ENCODE measurements at regions not wholly inside any gene's neighbourhood (a gene's known extent, or its start where the extent isn't known, plus 50 kb on each side); places are given as distances from the start of the nearest gene placed in this dataset.

- no peak for DNase-seq (ENCODE audit: low spot score)
Measured at GRCh38 chr13:33467556-33467955, 182.0 kb upstream of the STARD13 start.

DNA sequence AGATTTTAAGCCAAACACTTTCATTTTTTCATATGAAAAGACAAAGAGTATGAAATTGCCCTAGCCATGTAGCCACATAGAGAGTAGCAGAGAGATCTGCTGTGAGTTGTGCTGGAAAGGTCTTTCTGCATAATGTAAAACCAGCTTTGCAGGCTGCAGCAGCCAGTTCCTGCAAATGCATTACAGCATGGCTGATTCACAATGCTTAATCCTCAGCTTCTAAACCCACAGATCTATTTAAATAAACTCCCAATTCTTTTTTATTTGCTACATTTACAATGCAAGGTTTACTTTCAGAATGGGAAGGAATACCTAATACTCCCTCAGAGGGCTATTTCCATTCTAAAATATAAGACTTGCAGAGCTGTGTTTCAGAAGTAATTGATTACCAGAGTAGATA lies 185.6 kb upstream of the STARD13 start:
- DNase-seq (ENCODE audit: low spot score) = no peak

DNA sequence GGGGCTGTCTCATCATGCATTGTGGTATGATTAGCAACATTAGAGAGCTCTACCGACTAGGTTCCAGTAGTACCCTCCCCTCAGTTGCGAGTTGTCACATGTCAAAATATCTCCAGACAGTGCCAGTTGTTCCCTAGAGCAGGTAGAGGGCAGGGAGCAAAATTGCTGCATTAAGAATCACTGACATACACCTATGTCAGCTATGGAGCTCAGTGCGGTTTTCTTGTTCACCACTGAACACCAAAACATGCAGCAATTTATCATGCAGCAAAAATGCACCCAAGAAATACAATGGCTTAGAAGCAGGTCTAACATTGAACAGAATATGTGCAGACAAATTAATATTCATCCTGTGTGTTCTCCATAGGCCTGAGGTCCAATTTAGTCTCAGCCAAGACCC lies 186.9 kb upstream of the STARD13 start:
- no peak for DNase-seq (ENCODE audit: low spot score)

GRCh38 chr13:33479105-33479504 lies 193.6 kb upstream of the STARD13 start:
- no peak for DNase-seq (ENCODE audit: low spot score)

- no peak for DNase-seq (ENCODE audit: low spot score)
Measured at GRCh38 chr13:33480561-33480960, 195.0 kb upstream of the STARD13 start.

DNA sequence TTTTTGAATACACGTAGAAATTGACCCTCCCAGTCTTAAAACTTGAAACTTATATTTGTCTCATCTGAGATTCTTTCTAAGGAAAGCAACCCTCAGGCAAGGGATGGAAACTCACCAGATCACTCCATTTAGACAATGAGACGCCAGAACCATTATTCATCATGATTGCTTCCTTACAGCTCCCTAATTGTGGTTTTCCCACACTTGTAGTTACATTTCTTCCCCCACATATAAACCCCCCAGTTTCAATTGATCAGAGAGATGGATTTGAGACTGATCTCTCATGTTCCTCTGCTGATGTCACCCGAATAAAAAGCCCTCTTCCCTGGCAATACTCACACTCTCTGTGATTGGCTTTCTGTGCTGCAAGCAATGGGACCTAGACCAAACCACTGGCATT lies 197.9 kb upstream of the STARD13 start:
- DNase-seq (ENCODE audit: low spot score) = no peak

GRCh38 chr13:33485247-33485646 lies 199.7 kb upstream of the STARD13 start:
- DNase-seq (ENCODE audit: low spot score) = no peak

- no peak for DNase-seq (ENCODE audit: low spot score)
Measured at GRCh38 chr13:33487575-33488243, 202.2 kb upstream of the STARD13 start.

- no peak for DNase-seq (ENCODE audit: low spot score)
Measured at GRCh38 chr13:33489563-33489962, 204.0 kb upstream of the STARD13 start.

GRCh38 chr13:33490461-33491327 lies 205.1 kb upstream of the STARD13 start:
- DNase-seq (ENCODE audit: low spot score) = peak; percentile 63

- no peak for DNase-seq (ENCODE audit: low spot score)
Measured at GRCh38 chr13:33493672-33494365, 208.3 kb upstream of the STARD13 start.

DNA sequence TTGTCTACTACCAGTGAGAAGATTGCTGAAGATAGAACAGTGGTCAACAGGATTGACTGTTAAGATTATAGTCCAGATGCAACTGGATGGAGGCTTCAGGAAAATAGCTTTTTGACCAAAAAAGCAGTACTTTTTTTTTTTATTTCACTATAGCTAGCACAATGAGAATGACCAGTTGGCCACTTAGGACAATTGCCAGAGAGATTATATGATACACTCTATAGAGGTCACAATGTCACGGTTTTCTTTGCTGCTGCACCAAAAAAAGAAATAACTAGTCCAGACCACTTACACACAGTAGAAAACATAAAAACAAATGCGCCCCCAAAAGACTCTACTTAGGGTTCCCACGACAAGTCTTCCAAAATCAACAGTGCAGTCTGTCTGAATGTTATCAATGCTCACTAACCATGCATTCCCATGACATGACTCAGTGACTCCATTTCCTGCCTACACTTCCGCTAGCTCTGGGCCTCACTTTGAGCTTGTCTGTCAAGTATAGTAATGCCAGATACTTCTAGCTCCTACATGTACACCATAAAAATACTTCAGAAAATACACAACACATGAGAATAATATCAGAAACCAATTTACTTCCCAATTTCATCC lies 209.1 kb upstream of the STARD13 start:
- DNase-seq (ENCODE audit: low spot score) = no peak

DNA sequence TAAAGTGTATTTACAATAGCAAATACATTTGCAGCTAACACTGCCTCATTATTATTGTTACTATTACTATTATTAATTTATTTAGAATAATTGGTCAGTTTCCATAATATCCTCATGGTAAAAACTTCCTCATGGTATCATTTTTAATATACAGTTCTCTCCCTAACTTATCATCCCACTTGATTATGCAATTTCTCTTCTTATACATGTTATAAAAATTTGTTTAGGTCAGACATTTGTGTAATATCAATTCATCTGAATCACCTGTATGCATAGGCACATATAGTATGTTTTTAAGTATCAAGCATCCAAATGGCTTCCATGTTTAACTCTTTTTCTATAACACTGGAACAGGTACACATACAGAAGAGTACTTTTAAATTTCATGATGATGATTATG lies 210.8 kb upstream of the STARD13 start:
- DNase-seq (ENCODE audit: low spot score) = no peak

- DNase-seq (ENCODE audit: low spot score) = no peak
Measured at GRCh38 chr13:33497146-33497845, 211.7 kb upstream of the STARD13 start.

GRCh38 chr13:33508060-33508459 lies 222.5 kb upstream of the STARD13 start:
- DNase-seq (ENCODE audit: low spot score) = no peak

- DNase-seq (ENCODE audit: low spot score) = no peak
Measured at GRCh38 chr13:33509642-33510229, 224.2 kb upstream of the STARD13 start.

GRCh38 chr13:33510350-33510970 lies 224.9 kb upstream of the STARD13 start:
- DNase-seq (ENCODE audit: low spot score) = no peak

DNA sequence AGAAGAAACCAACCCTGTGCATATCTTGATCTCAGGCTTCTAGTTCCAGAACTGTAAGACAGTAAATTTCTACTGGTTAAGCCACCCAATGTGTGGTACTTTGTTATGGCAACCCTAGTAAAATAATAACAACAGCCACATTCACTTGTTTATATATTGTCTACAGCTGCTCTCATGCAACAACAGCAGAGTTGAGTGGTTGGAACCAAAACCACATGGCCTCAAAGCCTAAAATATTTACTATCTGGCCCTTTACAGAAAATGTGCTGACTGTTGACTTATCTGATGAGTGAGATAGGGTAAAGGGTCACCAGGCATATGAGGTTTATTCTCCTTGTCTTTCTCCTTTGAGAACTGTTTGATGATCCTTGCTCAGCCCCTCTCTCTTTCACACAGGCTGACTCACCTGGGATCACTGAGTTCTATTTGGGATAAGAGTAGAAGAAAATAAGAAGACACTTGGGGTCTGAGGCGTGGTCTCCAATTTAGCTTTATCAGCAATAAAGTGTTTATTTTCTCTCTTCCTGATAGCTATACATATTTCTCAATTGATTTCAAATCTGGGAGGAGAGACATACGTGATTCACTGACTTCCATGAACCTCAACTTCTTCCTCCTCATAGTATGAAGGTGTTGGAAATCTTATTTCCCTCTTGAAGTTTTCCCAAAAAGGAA lies 227.5 kb upstream of the STARD13 start:
- DNase-seq (ENCODE audit: low spot score) = no peak

- DNase-seq (ENCODE audit: low spot score) = no peak
Measured at GRCh38 chr13:33514362-33514761, 228.8 kb upstream of the STARD13 start.

DNA sequence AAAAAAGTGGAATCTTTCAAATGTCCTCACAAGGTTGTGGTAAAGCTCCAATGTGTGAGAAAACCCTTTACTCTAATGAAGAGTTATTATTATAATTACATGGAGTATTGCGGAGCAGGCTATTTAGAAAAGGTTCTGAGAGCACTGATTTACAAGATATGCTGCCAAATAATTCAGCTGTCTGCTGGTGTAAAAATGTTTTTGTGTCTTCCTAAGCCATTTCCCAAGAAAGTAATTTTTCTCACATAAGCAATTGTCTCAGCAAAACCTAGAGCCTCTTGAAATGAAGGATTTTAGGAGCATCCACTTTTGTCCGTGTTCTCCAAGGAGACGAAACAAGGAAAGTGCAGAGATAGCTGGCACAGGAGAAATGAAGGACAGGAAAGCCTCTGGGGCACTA lies 229.6 kb upstream of the STARD13 start:
- no peak for DNase-seq (ENCODE audit: low spot score)

Measured in ecto neural progenitor cell (in vitro differentiated cells).